SH-SY5Y (cell line): ENCODE measurements at regions not wholly inside any gene's neighbourhood (a gene's known extent, or its start where the extent isn't known, plus 50 kb on each side); places are given as distances from the start of the nearest gene placed in this dataset.

Experiments used
- GATA2 ChIP-seq: IDR thresholded peaks from 2 replicates; pipeline ENCODE4 v1.6.1; 2011; ENCODE audit warnings: mild to moderate bottlenecking, low read depth, low read length
- GATA3 ChIP-seq: IDR thresholded peaks from 2 replicates; pipeline ENCODE4 v1.6.1; 2011; ENCODE audit warnings: low read depth, mild to moderate bottlenecking, low read length, moderate library complexity

- TF ChIP-seq GATA2, result no peak
- no peak for TF ChIP-seq GATA3
Observed at GRCh38 chr1:14474856-14475255, 123.6 kb upstream of the KAZN start.
